Lower lobe of right lung (tissue), 2 donors: ENCODE measurements at regions not wholly inside any gene's neighbourhood (a gene's known extent, or its start where the extent isn't known, plus 50 kb on each side); places are given as distances from the start of the nearest gene placed in this dataset.

Experiments
- ATAC-seq, 2 donors: fragments of 200-7000 bp; cut with Tn5 transposase; one replicate each; pipeline ENCODE4 v1.9.1; 2020 to 2022; ENCODE audit warnings: mild to moderate bottlenecking in 2 of 2, moderate library complexity in 2 of 2
- DNase-seq: peaks from one replicate; pipeline ENCODE4 v3.0.0-alpha.2; 2020
- H3K27ac ChIP-seq: fragments of 200-600 bp; one replicate; pipeline ENCODE4 v1.8.0; 2022
- H3K27me3 ChIP-seq: fragments of 200-600 bp; one replicate; pipeline ENCODE4 v1.8.0; 2022; ENCODE audit warnings: low read depth
- H3K36me3 ChIP-seq: fragments of 200-600 bp; one replicate; pipeline ENCODE4 v1.8.0; 2022; ENCODE audit warnings: mild to moderate bottlenecking
- H3K4me1 ChIP-seq: fragments of 200-600 bp; one replicate; pipeline ENCODE4 v1.8.0; 2022
- H3K4me3 ChIP-seq: fragments of 200-600 bp; one replicate; pipeline ENCODE4 v1.8.0; 2022; ENCODE audit warnings: mild to moderate bottlenecking
- H3K9me3 ChIP-seq: fragments of 200-600 bp; one replicate; pipeline ENCODE4 v1.8.0; 2022
- CTCF ChIP-seq: fragments of 200-600 bp; IDR thresholded peaks from one replicate; pipeline ENCODE4 v1.8.0; 2022; ENCODE audit warnings: antibody characterized with exemption, mild to moderate bottlenecking
- intact Hi-C: fragments of 100-400 bp; cut with DNase I; formaldehyde crosslinking; loops from one replicate; pipeline ENCODE4 v1.11.0; 2022
- donor health status: DM: no; HTN: yes; CAD: no; lungs with severe emphysema.

GRCh38 chr11:120031612-120032600 lies 106.0 kb downstream of the TRIM29 start:
- Histone ChIP-seq H3K4me1 (no peaks in the 10 kb centered on the region), H3K27ac (no peak overlapping the region), H3K27me3 (no peaks in the 10 kb centered on the region), H3K4me3 (no peak overlapping the region), H3K9me3 (peaks cover 4% of the 10 kb centered on the region), H3K36me3 (no peaks in the 10 kb centered on the region)
- DNase-seq, result no peak
- ATAC-seq, result no peak
- TF ChIP-seq CTCF, result no peak
- intact Hi-C loops, result no loop called here

GRCh38 chr11:120031156-120031555 lies 106.8 kb downstream of the TRIM29 start:
- no peaks in the 10 kb centered on the region for H3K36me3 ChIP-seq
- intact Hi-C loops, result no loop called here
- no peak overlapping the region for H3K27ac ChIP-seq
- no peak for DNase-seq
- no peaks in the 10 kb centered on the region for H3K27me3 ChIP-seq
- no peak for ATAC-seq
- no peak overlapping the region for H3K4me3 ChIP-seq
- TF ChIP-seq CTCF, result no peak
- H3K4me1 ChIP-seq, result no peaks in the 10 kb centered on the region
- H3K9me3 ChIP-seq, result peaks cover 4% of the 10 kb centered on the region

- DNase-seq (no peak), ATAC-seq (no peak)
- Histone ChIP-seq H3K4me1 (no peaks in the 10 kb centered on the region), H3K9me3 (no peaks in the 10 kb centered on the region), H3K27ac (no peak overlapping the region), H3K4me3 (no peak overlapping the region), H3K36me3 (no peaks in the 10 kb centered on the region), H3K27me3 (no peaks in the 10 kb centered on the region)
- no peak for TF ChIP-seq CTCF
- intact Hi-C loops, result no loop called here
These were observed 107.5 kb downstream of the TRIM29 start for GRCh38 chr11:120030411-120030810.

- ATAC-seq (no peak), DNase-seq (no peak)
- Histone ChIP-seq H3K27me3 (peaks cover 3% of the 10 kb centered on the region), H3K36me3 (no peaks in the 10 kb centered on the region), H3K4me3 (no peak overlapping the region), H3K27ac (no peak overlapping the region), H3K9me3 (no peaks in the 10 kb centered on the region), H3K4me1 (no peaks in the 10 kb centered on the region)
- TF ChIP-seq CTCF, result no peak
- intact Hi-C loops, result no loop called here
These were observed 108.6 kb downstream of the TRIM29 start for GRCh38 chr11:120029321-120029720.

GRCh38 chr11:120028897-120029258 lies 109.0 kb downstream of the TRIM29 start:
- H3K27me3 ChIP-seq, result peaks cover 6% of the 10 kb centered on the region

More at GRCh38 chr11:120028897-120029258, 109.0 kb downstream of the TRIM29 start:
- no peaks in the 10 kb centered on the region for H3K36me3 ChIP-seq
- H3K27ac ChIP-seq, result no peak overlapping the region
- no peak for TF ChIP-seq CTCF
- H3K4me1 ChIP-seq, result no peaks in the 10 kb centered on the region
- ATAC-seq (no peak), DNase-seq (no peak)
- intact Hi-C loops, result no loop called here
- no peaks in the 10 kb centered on the region for H3K9me3 ChIP-seq
- no peak overlapping the region for H3K4me3 ChIP-seq
